HG03469 (cell line): ENCODE measurements at regions not wholly inside any gene's neighbourhood (a gene's known extent, or its start where the extent isn't known, plus 50 kb on each side); places are given as distances from the start of the nearest gene placed in this dataset.

ENCODE experiments used
- ATAC-seq: cut with Tn5 transposase; IDR thresholded peaks from one replicate; pipeline ENCODE4 v1.9.1; 2021; ENCODE audit warnings: mild to moderate bottlenecking, moderate library complexity, moderate number of reproducible peaks; ENCODE audit not compliant: unreplicated experiment

GRCh38 chr17:72402727-72403210 lies 281.9 kb downstream of the SOX9 start:
- ATAC-seq: no peak

GRCh38 chr17:72403713-72404209 lies 282.9 kb downstream of the SOX9 start:
- no peak for ATAC-seq

- ATAC-seq: no peak
Measured at GRCh38 chr17:72404872-72405271, 284.1 kb downstream of the SOX9 start.

GRCh38 chr17:72405662-72406230 lies 284.9 kb downstream of the SOX9 start:
- ATAC-seq: no peak

GRCh38 chr17:72406498-72406897 lies 285.7 kb downstream of the SOX9 start:
- no peak for ATAC-seq

GRCh38 chr17:72407336-72407909 lies 286.6 kb downstream of the SOX9 start:
- peak; percentile 63 for ATAC-seq

- no peak for ATAC-seq
Measured at GRCh38 chr17:72407931-72408330, 287.1 kb downstream of the SOX9 start.

GRCh38 chr17:72408641-72409040 lies 287.8 kb downstream of the SOX9 start:
- ATAC-seq: no peak

GRCh38 chr17:72409405-72410002 lies 288.7 kb downstream of the SOX9 start:
- no peak for ATAC-seq

- no peak for ATAC-seq
Measured at GRCh38 chr17:72411124-72411563, 290.3 kb downstream of the SOX9 start.

GRCh38 chr17:72412650-72413076 lies 291.8 kb downstream of the SOX9 start:
- ATAC-seq: no peak

GRCh38 chr17:72413077-72414031 lies 292.5 kb downstream of the SOX9 start:
- ATAC-seq: no peak

GRCh38 chr17:72414032-72414396 lies 293.2 kb downstream of the SOX9 start:
- no peak for ATAC-seq

- no peak for ATAC-seq
Measured at GRCh38 chr17:72414967-72415853, 294.4 kb downstream of the SOX9 start.

- ATAC-seq: no peak
Measured at GRCh38 chr17:72416054-72416675, 295.3 kb downstream of the SOX9 start.

- ATAC-seq: no peak
Measured at GRCh38 chr17:72416905-72417304, 296.1 kb downstream of the SOX9 start.

GRCh38 chr17:72417627-72418026 lies 296.8 kb downstream of the SOX9 start:
- no peak for ATAC-seq

GRCh38 chr17:72419866-72420774 lies 299.3 kb downstream of the SOX9 start:
- peak; percentile 42 for ATAC-seq

GRCh38 chr17:72420775-72421127 lies 299.9 kb downstream of the SOX9 start:
- ATAC-seq: no peak
